GM21717 (cell line): ENCODE measurements at regions not wholly inside any gene's neighbourhood (a gene's known extent, or its start where the extent isn't known, plus 50 kb on each side); places are given as distances from the start of the nearest gene placed in this dataset.
"Not testable (repeated sequence)": the region's sequence is repeated elsewhere in the genome, so short reads cannot be mapped to it uniquely, and the experiment has no call there.

Experiments used
- ATAC-seq: cut with Tn5 transposase; IDR thresholded peaks from one replicate; pipeline ENCODE4 v1.9.1; 2021; ENCODE audit warnings: mild to moderate bottlenecking, moderate library complexity; ENCODE audit not compliant: unreplicated experiment

- ATAC-seq = no peak
Measured at GRCh38 chr3:181610083-181610972, 101.4 kb upstream of the SOX2 start.

- ATAC-seq = no peak
Measured at GRCh38 chr3:181609030-181609767, 102.5 kb upstream of the SOX2 start.

- no peak for ATAC-seq
Measured at GRCh38 chr3:181604267-181604666, 107.5 kb upstream of the SOX2 start.

- no peak for ATAC-seq
Measured at GRCh38 chr3:181596126-181596525, 115.6 kb upstream of the SOX2 start.

GRCh38 chr3:181590939-181591338, 120.8 kb upstream of the SOX2 start:
- ATAC-seq = not testable (repeated sequence)

- ATAC-seq = no peak
Measured at GRCh38 chr3:181582619-181583018, 129.1 kb upstream of the SOX2 start.

GRCh38 chr3:181581656-181582055, 130.1 kb upstream of the SOX2 start:
- no peak for ATAC-seq

GRCh38 chr3:181578743-181579142, 133.0 kb upstream of the SOX2 start:
- no peak for ATAC-seq

- ATAC-seq = no peak
Measured at GRCh38 chr3:181572432-181572831, 139.3 kb upstream of the SOX2 start.

GRCh38 chr3:181570472-181570871, 141.3 kb upstream of the SOX2 start:
- no peak for ATAC-seq

GRCh38 chr3:181569356-181569940, 142.3 kb upstream of the SOX2 start:
- no peak for ATAC-seq

GRCh38 chr3:181568693-181569092, 143.0 kb upstream of the SOX2 start:
- no peak for ATAC-seq

- no peak for ATAC-seq
Measured at GRCh38 chr3:181568248-181568647, 143.5 kb upstream of the SOX2 start.

- ATAC-seq = no peak
Measured at GRCh38 chr3:181567311-181568075, 144.2 kb upstream of the SOX2 start.

GRCh38 chr3:181565416-181565815, 146.3 kb upstream of the SOX2 start:
- ATAC-seq = no peak

GRCh38 chr3:181564222-181564621, 147.5 kb upstream of the SOX2 start:
- no peak for ATAC-seq

GRCh38 chr3:181561139-181562031, 150.3 kb upstream of the SOX2 start:
- ATAC-seq = no peak

- ATAC-seq = no peak
Measured at GRCh38 chr3:181558870-181559269, 152.9 kb upstream of the SOX2 start.

- ATAC-seq = no peak
Measured at GRCh38 chr3:181555681-181556080, 156.0 kb upstream of the SOX2 start.

GRCh38 chr3:181554233-181554765, 157.4 kb upstream of the SOX2 start:
- ATAC-seq = no peak
